ENCODE measurements at regions not wholly inside any gene's neighbourhood (a gene's known extent, or its start where the extent isn't known, plus 50 kb on each side); places are given as distances from the start of the nearest gene placed in this dataset.

GRCh38 chr12:115443351-115443938 lies 759.5 kb upstream of the TBX3 start:
- no peak for DNase-seq
- Histone ChIP-seq H3K9me3 (no peaks in the 10 kb centered on the region), H3K4me1 (no peaks in the 10 kb centered on the region), H3K27me3 (no peaks in the 10 kb centered on the region), H3K36me3 (no peaks in the 10 kb centered on the region), H3K4me3 (no peak overlapping the region), H3K27ac (no peak overlapping the region)
- TF ChIP-seq CTCF (IDR thresholded peaks at IDR 0.05) (no peak), POLR2A (IDR thresholded peaks at IDR 0.05) (no peak)

- Histone ChIP-seq H3K36me3 (no peaks in the 10 kb centered on the region), H3K27me3 (no peaks in the 10 kb centered on the region), H3K9me3 (no peaks in the 10 kb centered on the region), H3K4me3 (no peak overlapping the region), H3K27ac (no peak overlapping the region), H3K4me1 (peaks cover 0 to 6% (median 0%) of the 10 kb centered on the region in 4 donors)
- peak in 2 of 3 donors; percentile 66 to 68 for DNase-seq
- TF ChIP-seq POLR2A (IDR thresholded peaks at IDR 0.05) (no peak), CTCF (IDR thresholded peaks at IDR 0.05) (no peak)
These were observed 756.5 kb upstream of the TBX3 start for GRCh38 chr12:115440438-115440837.

DNA sequence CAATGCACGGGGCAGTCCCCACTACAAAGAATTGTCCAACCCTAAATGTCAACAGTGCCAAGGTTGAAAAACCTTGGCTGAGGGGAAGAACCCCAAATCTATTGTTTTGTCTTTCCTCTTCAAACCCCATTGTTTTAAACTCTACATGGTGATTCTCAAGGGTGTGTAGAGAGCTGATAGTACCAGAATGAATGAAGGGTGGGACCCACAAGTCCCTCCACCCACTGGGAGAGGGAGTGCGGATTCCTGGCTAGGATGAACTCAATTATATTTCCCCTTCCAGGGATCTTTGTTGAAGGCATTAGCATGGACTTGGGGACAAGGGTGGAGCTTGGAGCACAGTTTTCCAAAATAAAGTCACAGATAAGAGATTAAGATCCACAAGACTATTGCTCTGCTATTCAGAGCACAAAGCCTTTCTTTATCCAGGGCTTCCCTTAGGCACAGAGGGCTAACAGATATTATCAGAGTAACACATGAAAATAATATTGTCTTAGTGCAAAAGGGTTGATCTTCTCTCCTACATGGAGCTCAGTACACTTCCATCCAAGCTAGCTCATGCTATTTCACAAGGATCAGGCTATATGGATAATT lies 755.1 kb upstream of the TBX3 start:
- Histone ChIP-seq H3K4me1 (peaks cover 0 to 6% (median 0%) of the 10 kb centered on the region in 4 donors), H3K9me3 (no peaks in the 10 kb centered on the region), H3K4me3 (no peak overlapping the region), H3K27me3 (no peaks in the 10 kb centered on the region), H3K36me3 (no peaks in the 10 kb centered on the region), H3K27ac (no peak overlapping the region)
- TF ChIP-seq POLR2A (IDR thresholded peaks at IDR 0.05) (no peak), CTCF (IDR thresholded peaks at IDR 0.05) (no peak)
- no peak for DNase-seq

GRCh38 chr12:115438314-115438713 lies 754.3 kb upstream of the TBX3 start:
- TF ChIP-seq CTCF (IDR thresholded peaks at IDR 0.05) (no peak), POLR2A (IDR thresholded peaks at IDR 0.05) (no peak)
- no peak overlapping the region for H3K4me3 ChIP-seq
- peaks cover 0 to 6% (median 0%) of the 10 kb centered on the region in 4 donors for H3K4me1 ChIP-seq
- H3K27me3 ChIP-seq = no peaks in the 10 kb centered on the region
- no peaks in the 10 kb centered on the region for H3K9me3 ChIP-seq
- no peak for DNase-seq
- H3K36me3 ChIP-seq = no peaks in the 10 kb centered on the region
- no peak overlapping the region for H3K27ac ChIP-seq

- H3K4me1 ChIP-seq = peaks cover 0 to 6% (median 0%) of the 10 kb centered on the region in 4 donors
- H3K27ac ChIP-seq = no peak overlapping the region
- TF ChIP-seq POLR2A (IDR thresholded peaks at IDR 0.05) (no peak), CTCF (IDR thresholded peaks at IDR 0.05) (no peak)
- H3K36me3 ChIP-seq = no peaks in the 10 kb centered on the region
- no peaks in the 10 kb centered on the region for H3K9me3 ChIP-seq
- H3K4me3 ChIP-seq = no peak overlapping the region
- no peak for DNase-seq
- no peaks in the 10 kb centered on the region for H3K27me3 ChIP-seq
These were observed 753.1 kb upstream of the TBX3 start for GRCh38 chr12:115437061-115437567.

Data from Peyer's patch (tissue), 4 donors.